CD8-positive, alpha-beta memory T cell (primary cell): ENCODE measurements at regions not wholly inside any gene's neighbourhood (a gene's known extent, or its start where the extent isn't known, plus 50 kb on each side); places are given as distances from the start of the nearest gene placed in this dataset.

ENCODE experiments used
- CTCF ChIA-PET: fragments of 350-600 bp; sonication (Branson Sonifier 250); formaldehyde crosslinking; loops from one replicate; lab custom pipeline; 2021; ENCODE audit warnings: antibody characterized with exemption; lab: Charles Lee
- POLR2A ChIA-PET: fragments of 350-600 bp; sonication (Branson Sonifier 250); formaldehyde crosslinking; loops from one replicate; lab custom pipeline; 2021; ENCODE audit warnings: antibody characterized with exemption; lab: Charles Lee
- DNase-seq, 5 donors: peaks; one replicate each; pipeline versions ENCODE4 v3.0.0 to v3.0.0-alpha.2; 2020 to 2022; ENCODE audit warnings: mixed read lengths in 1 of 5
- H3K27ac ChIP-seq: one replicate; pipeline ENCODE4 v1.7.0; 2013; ENCODE audit warnings: low read depth, mild to moderate bottlenecking, low read length, moderate library complexity
- H3K27me3 ChIP-seq: 2 replicates; pipeline ENCODE4 v1.7.0; 2013; ENCODE audit warnings: low read length, mild to moderate bottlenecking; ENCODE audit not compliant: insufficient read depth, poor library complexity, severe bottlenecking
- H3K36me3 ChIP-seq: 2 replicates; pipeline ENCODE4 v1.7.0; 2013; ENCODE audit warnings: mild to moderate bottlenecking, low read length, moderate library complexity; ENCODE audit not compliant: insufficient read depth
- H3K4me1 ChIP-seq: 2 replicates; pipeline ENCODE4 v1.7.0; 2013; ENCODE audit warnings: mild to moderate bottlenecking, low read length, moderate library complexity; ENCODE audit not compliant: insufficient read depth
- H3K4me3 ChIP-seq: 2 replicates; pipeline ENCODE4 v1.7.0; 2013; ENCODE audit warnings: mild to moderate bottlenecking, low read length
- H3K9me3 ChIP-seq: 2 replicates; pipeline ENCODE4 v1.7.0; 2013; ENCODE audit warnings: mild to moderate bottlenecking, low read length
- H3K27ac Mint-ChIP-seq, 8 donors: one replicate each; pipeline ENCODE4 v1.8.0; 2020 to 2021; ENCODE audit warnings: mixed read lengths in 8 of 8, mild to moderate bottlenecking in 6 of 8, inconsistent platforms in 3 of 8, moderate library complexity in 3 of 8
- H3K27me3 Mint-ChIP-seq, 2 donors: one replicate each; pipeline ENCODE4 v1.8.0; 2020 to 2021; ENCODE audit warnings: mixed read lengths in 2 of 2, mild to moderate bottlenecking in 1 of 2, moderate library complexity in 1 of 2
- H3K36me3 Mint-ChIP-seq, 3 donors: one replicate each; pipeline ENCODE4 v1.8.0; 2020 to 2021; ENCODE audit warnings: mixed read lengths in 3 of 3, inconsistent platforms in 1 of 3, mild to moderate bottlenecking in 1 of 3
- H3K4me1 Mint-ChIP-seq, 3 donors: one replicate each; pipeline ENCODE4 v1.8.0; 2020 to 2021; ENCODE audit warnings: mixed read lengths in 3 of 3, inconsistent platforms in 1 of 3, mild to moderate bottlenecking in 1 of 3
- H3K4me3 Mint-ChIP-seq, 7 donors: one replicate each; pipeline ENCODE4 v1.8.0; 2020 to 2021; ENCODE audit warnings: mixed read lengths in 7 of 7, mild to moderate bottlenecking in 6 of 7, moderate library complexity in 4 of 7, inconsistent platforms in 2 of 7
- H3K9me3 Mint-ChIP-seq, 5 donors: one replicate each; pipeline ENCODE4 v1.8.0; 2020 to 2022; ENCODE audit warnings: mixed read lengths in 5 of 5, mild to moderate bottlenecking in 3 of 5, moderate library complexity in 2 of 5, inconsistent platforms in 1 of 5

- no peaks in the 10 kb centered on the region for H3K27me3 ChIP-seq
- H3K4me1 ChIP-seq, result no peaks in the 10 kb centered on the region
- no peaks in the 10 kb centered on the region for H3K9me3 Mint-ChIP-seq
- POLR2A ChIA-PET, result no interaction called here
- no peaks in the 10 kb centered on the region for H3K36me3 ChIP-seq
- no peaks in the 10 kb centered on the region for H3K27me3 Mint-ChIP-seq
- H3K36me3 Mint-ChIP-seq, result no peaks in the 10 kb centered on the region
- H3K27ac ChIP-seq, result no peak overlapping the region
- H3K27ac Mint-ChIP-seq, result no peak overlapping the region
- no peak overlapping the region for H3K4me3 Mint-ChIP-seq
- no peak overlapping the region for H3K4me3 ChIP-seq
- CTCF ChIA-PET, result interaction anchor here (1.1 kb wide), 1 partner anchor 17 kb away, joined by 3 read pairs; no protein-coding TSS in a partner anchor
- no peaks in the 10 kb centered on the region for H3K4me1 Mint-ChIP-seq
- no peak for DNase-seq
- no peaks in the 10 kb centered on the region for H3K9me3 ChIP-seq
These were observed 206.6 kb downstream of the CXCL12 start for GRCh38 chr10:44178281-44178680.

- Mint-ChIP-seq H3K9me3 (no peaks in the 10 kb centered on the region), H3K27me3 (no peaks in the 10 kb centered on the region), H3K4me1 (no peaks in the 10 kb centered on the region), H3K4me3 (no peak overlapping the region), H3K27ac (no peak overlapping the region), H3K36me3 (no peaks in the 10 kb centered on the region)
- no peak for DNase-seq
- H3K27me3 ChIP-seq, result no peaks in the 10 kb centered on the region
- no peak overlapping the region for H3K27ac ChIP-seq
- CTCF ChIA-PET, result interaction anchor here (1.1 kb wide), 1 partner anchor 17 kb away, joined by 3 read pairs; no protein-coding TSS in a partner anchor
- H3K4me3 ChIP-seq, result no peak overlapping the region
- POLR2A ChIA-PET, result no interaction called here
- no peaks in the 10 kb centered on the region for H3K36me3 ChIP-seq
- H3K9me3 ChIP-seq, result no peaks in the 10 kb centered on the region
- H3K4me1 ChIP-seq, result no peaks in the 10 kb centered on the region
These were observed 207.3 kb downstream of the CXCL12 start for GRCh38 chr10:44177610-44178009.

DNA sequence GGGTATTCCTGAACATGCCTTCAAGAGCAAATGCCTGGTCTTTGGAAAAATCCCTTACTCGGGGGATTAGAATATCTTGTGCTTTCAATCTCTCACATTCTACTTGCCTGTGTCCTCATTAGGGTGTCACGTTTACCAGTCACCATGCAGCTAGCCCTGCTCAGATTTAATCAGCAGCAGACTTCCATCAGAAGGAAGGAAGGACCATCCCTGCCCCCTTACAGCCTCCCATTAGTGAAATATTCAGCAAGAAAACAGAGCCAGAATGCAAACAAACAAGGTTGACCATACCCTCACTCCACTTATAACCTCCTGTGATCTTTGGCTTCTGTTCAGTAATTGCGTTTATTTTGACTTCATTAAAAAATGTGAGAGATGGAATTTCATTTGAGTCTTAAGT is 208.6 kb downstream of the CXCL12 start:
- POLR2A ChIA-PET, result no interaction called here
- Histone ChIP-seq H3K9me3 (no peaks in the 10 kb centered on the region), H3K27me3 (no peaks in the 10 kb centered on the region), H3K4me1 (no peaks in the 10 kb centered on the region), H3K36me3 (no peaks in the 10 kb centered on the region), H3K27ac (no peak overlapping the region), H3K4me3 (no peak overlapping the region)
- Mint-ChIP-seq H3K4me1 (no peaks in the 10 kb centered on the region), H3K4me3 (no peak overlapping the region), H3K27ac (no peak overlapping the region), H3K36me3 (no peaks in the 10 kb centered on the region), H3K27me3 (peaks cover 0 to 2% of the 10 kb centered on the region in 2 donors), H3K9me3 (no peaks in the 10 kb centered on the region)
- DNase-seq, result no peak
- CTCF ChIA-PET, result no interaction called here

GRCh38 chr10:44173608-44173894 is 211.3 kb downstream of the CXCL12 start:
- no peaks in the 10 kb centered on the region for H3K36me3 Mint-ChIP-seq
- Histone ChIP-seq H3K27me3 (no peaks in the 10 kb centered on the region), H3K27ac (no peak overlapping the region), H3K9me3 (no peaks in the 10 kb centered on the region), H3K4me1 (no peaks in the 10 kb centered on the region), H3K4me3 (no peak overlapping the region), H3K36me3 (no peaks in the 10 kb centered on the region)
- no peak overlapping the region for H3K4me3 Mint-ChIP-seq
- peaks cover 0 to 4% of the 10 kb centered on the region in 2 donors for H3K27me3 Mint-ChIP-seq
- no peaks in the 10 kb centered on the region for H3K9me3 Mint-ChIP-seq
- H3K27ac Mint-ChIP-seq, result no peak overlapping the region
- no peaks in the 10 kb centered on the region for H3K4me1 Mint-ChIP-seq
- ChIA-PET POLR2A (no interaction called here), CTCF (interaction anchor here (1.1 kb wide), 1 partner anchor 9 kb away, joined by 4 read pairs; no protein-coding TSS in a partner anchor)
- DNase-seq, result no peak

GRCh38 chr10:44172883-44173607 is 211.9 kb downstream of the CXCL12 start:
- no peaks in the 10 kb centered on the region for H3K9me3 ChIP-seq
- no peak overlapping the region for H3K4me3 ChIP-seq
- Mint-ChIP-seq H3K4me1 (no peaks in the 10 kb centered on the region), H3K27me3 (peaks cover 0 to 4% of the 10 kb centered on the region in 2 donors), H3K9me3 (no peaks in the 10 kb centered on the region), H3K27ac (no peak overlapping the region), H3K4me3 (no peak overlapping the region), H3K36me3 (no peaks in the 10 kb centered on the region)
- H3K27me3 ChIP-seq, result no peaks in the 10 kb centered on the region
- no peak for DNase-seq
- CTCF ChIA-PET, result interaction anchor here (1.1 kb wide), 1 partner anchor 8 kb away, joined by 4 read pairs; no protein-coding TSS in a partner anchor
- no peak overlapping the region for H3K27ac ChIP-seq
- H3K4me1 ChIP-seq, result no peaks in the 10 kb centered on the region
- POLR2A ChIA-PET, result no interaction called here
- H3K36me3 ChIP-seq, result no peaks in the 10 kb centered on the region

DNA sequence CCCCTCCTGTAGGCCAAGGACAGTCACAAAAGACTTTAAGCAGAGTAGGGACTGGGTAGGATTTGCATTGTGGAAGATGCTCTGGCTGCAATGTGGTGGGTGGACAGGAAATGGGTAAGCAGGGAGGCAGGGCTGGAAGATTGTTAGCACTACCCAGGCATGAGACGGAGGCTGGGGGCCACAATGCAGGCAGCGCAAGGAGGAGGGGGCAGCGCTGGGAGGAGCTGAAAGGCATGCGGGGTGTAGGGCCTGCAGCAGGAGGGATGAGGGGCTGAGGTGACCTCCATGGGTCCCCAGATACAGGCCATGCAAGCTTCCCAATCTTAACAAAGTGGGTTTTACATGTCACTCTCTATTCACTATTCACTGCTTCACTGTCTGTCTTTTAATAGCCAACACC is 213.1 kb downstream of the CXCL12 start:
- no peaks in the 10 kb centered on the region for H3K4me1 ChIP-seq
- Mint-ChIP-seq H3K36me3 (no peaks in the 10 kb centered on the region), H3K4me3 (no peak overlapping the region), H3K9me3 (no peaks in the 10 kb centered on the region), H3K4me1 (no peaks in the 10 kb centered on the region), H3K27ac (no peak overlapping the region), H3K27me3 (peaks cover 4% of the 10 kb centered on the region in 2 donors)
- H3K36me3 ChIP-seq, result no peaks in the 10 kb centered on the region
- no peak overlapping the region for H3K27ac ChIP-seq
- DNase-seq, result no peak
- CTCF ChIA-PET, result no interaction called here
- H3K27me3 ChIP-seq, result no peaks in the 10 kb centered on the region
- POLR2A ChIA-PET, result no interaction called here
- no peaks in the 10 kb centered on the region for H3K9me3 ChIP-seq
- no peak overlapping the region for H3K4me3 ChIP-seq

DNA sequence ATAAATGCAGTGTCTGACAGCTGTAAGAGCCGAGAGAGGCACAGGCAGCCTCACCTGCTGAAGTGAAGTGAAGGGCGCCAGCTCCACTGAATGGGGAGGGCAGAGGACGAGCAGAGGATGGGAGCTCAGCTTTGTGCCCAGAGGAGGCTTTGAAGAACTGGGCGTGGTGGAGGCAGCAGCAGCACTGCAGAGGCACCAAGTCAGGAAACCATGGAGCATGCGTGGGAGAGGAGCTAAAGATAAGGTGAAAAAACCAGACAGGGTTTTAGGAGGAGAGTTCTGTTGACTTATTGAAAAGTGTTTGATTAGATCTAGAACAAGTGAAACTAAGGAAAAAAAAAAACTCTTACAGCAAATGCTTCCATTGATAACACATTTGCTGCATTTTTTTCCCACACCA is 216.4 kb downstream of the CXCL12 start:
- H3K9me3 Mint-ChIP-seq, result no peaks in the 10 kb centered on the region
- no peaks in the 10 kb centered on the region for H3K27me3 ChIP-seq
- H3K4me1 Mint-ChIP-seq, result no peaks in the 10 kb centered on the region
- no peak overlapping the region for H3K4me3 ChIP-seq
- POLR2A ChIA-PET, result no interaction called here
- peaks cover 4 to 9% of the 10 kb centered on the region in 2 donors for H3K27me3 Mint-ChIP-seq
- H3K4me3 Mint-ChIP-seq, result no peak overlapping the region
- no peaks in the 10 kb centered on the region for H3K9me3 ChIP-seq
- no peaks in the 10 kb centered on the region for H3K36me3 ChIP-seq
- CTCF ChIA-PET, result no interaction called here
- no peaks in the 10 kb centered on the region for H3K36me3 Mint-ChIP-seq
- H3K27ac Mint-ChIP-seq, result no peak overlapping the region
- H3K27ac ChIP-seq, result no peak overlapping the region
- H3K4me1 ChIP-seq, result no peaks in the 10 kb centered on the region
- no peak for DNase-seq

GRCh38 chr10:44167752-44168151 is 217.1 kb downstream of the CXCL12 start:
- no peaks in the 10 kb centered on the region for H3K4me1 Mint-ChIP-seq
- no peak overlapping the region for H3K4me3 ChIP-seq
- H3K9me3 ChIP-seq, result no peaks in the 10 kb centered on the region
- H3K9me3 Mint-ChIP-seq, result no peaks in the 10 kb centered on the region
- ChIA-PET POLR2A (no interaction called here), CTCF (no interaction called here)
- no peaks in the 10 kb centered on the region for H3K36me3 Mint-ChIP-seq
- no peaks in the 10 kb centered on the region for H3K27me3 ChIP-seq
- no peaks in the 10 kb centered on the region for H3K4me1 ChIP-seq
- no peak overlapping the region for H3K4me3 Mint-ChIP-seq
- no peak for DNase-seq
- no peak overlapping the region for H3K27ac Mint-ChIP-seq
- peaks cover 4 to 9% of the 10 kb centered on the region in 2 donors for H3K27me3 Mint-ChIP-seq
- H3K36me3 ChIP-seq, result no peaks in the 10 kb centered on the region
- no peak overlapping the region for H3K27ac ChIP-seq
